GM10266 (cell line): ENCODE measurements at regions not wholly inside any gene's neighbourhood (a gene's known extent, or its start where the extent isn't known, plus 50 kb on each side); places are given as distances from the start of the nearest gene placed in this dataset.
"Not testable (repeated sequence)": the region's sequence is repeated elsewhere in the genome, so short reads cannot be mapped to it uniquely, and the experiment has no call there.

Experiments
- DNase-seq: peaks from one replicate; pipeline ENCODE4 v3.0.0; 2012; ENCODE audit errors: extremely low spot score
- CTCF ChIP-seq: IDR thresholded peaks from 2 replicates; pipeline ENCODE4 v1.5.1; 2012; ENCODE audit warnings: mild to moderate bottlenecking, low read depth; ENCODE audit not compliant: control insufficient read depth, insufficient read depth; ENCODE audit errors: missing control alignments

- TF ChIP-seq CTCF = no peak
Observed at GRCh38 chr13:76594435-76594834, 291.8 kb downstream of the KCTD12 start.

GRCh38 chr13:76586842-76587241, 299.4 kb downstream of the KCTD12 start:
- TF ChIP-seq CTCF = no peak

More at GRCh38 chr13:76594435-76594834, 291.8 kb downstream of the KCTD12 start:
- no peak for DNase-seq

DNA sequence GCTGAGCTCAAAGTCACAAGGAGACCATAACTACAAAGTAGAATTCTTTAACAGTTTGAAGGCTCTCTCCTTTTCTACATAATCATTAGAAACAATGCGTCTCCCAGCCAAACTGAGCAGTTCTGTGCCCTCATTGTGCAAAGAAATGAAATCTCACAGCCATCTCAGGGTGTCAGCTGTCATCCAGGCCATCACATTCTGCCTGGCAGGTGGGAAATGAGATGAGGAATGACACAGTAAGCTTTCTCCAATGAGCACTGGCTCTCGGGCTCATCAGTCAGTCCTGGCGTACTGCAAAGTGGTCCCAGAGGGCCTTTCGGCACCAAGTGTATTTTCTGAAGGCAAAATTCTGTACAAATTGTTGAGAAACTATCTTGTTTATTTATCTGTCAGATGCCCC, 306.5 kb downstream of the KCTD12 start:
- DNase-seq = no peak
- no peak for TF ChIP-seq CTCF

More at GRCh38 chr13:76586842-76587241, 299.4 kb downstream of the KCTD12 start:
- no peak for DNase-seq

GRCh38 chr13:76575634-76576033, 310.6 kb downstream of the KCTD12 start:
- DNase-seq = not testable (repeated sequence)

- TF ChIP-seq CTCF = no peak
- DNase-seq = no peak
Observed at GRCh38 chr13:76570510-76570971, 315.7 kb downstream of the KCTD12 start.

GRCh38 chr13:76556627-76557026, 329.6 kb downstream of the KCTD12 start:
- no peak for DNase-seq
- no peak for TF ChIP-seq CTCF

GRCh38 chr13:76552807-76553206, 333.4 kb downstream of the KCTD12 start:
- TF ChIP-seq CTCF = no peak
- DNase-seq = no peak
